H1 (cell line): ENCODE measurements at regions not wholly inside any gene's neighbourhood (a gene's known extent, or its start where the extent isn't known, plus 50 kb on each side); places are given as distances from the start of the nearest gene placed in this dataset.

ENCODE experiments used
- BACH1 ChIP-seq: IDR thresholded peaks from 2 replicates; pipeline ENCODE4 v1.6.1; 2012; ENCODE audit warnings: low read length, improper control_type of control experiment
- CHD1 ChIP-seq: IDR thresholded peaks from 2 replicates; pipeline ENCODE4 v1.6.1; 2012; ENCODE audit warnings: low read depth, low read length, improper control_type of control experiment
- GTF2F1 ChIP-seq: IDR thresholded peaks from 2 replicates; pipeline ENCODE4 v1.6.1; 2012; ENCODE audit warnings: low read depth, low read length, improper control_type of control experiment, borderline replicate concordance
- JUND ChIP-seq: IDR thresholded peaks from 2 replicates; pipeline ENCODE4 v1.6.1; 2011; ENCODE audit warnings: mild to moderate bottlenecking, improper control_type of control experiment, low read length
- NANOG ChIP-seq: IDR thresholded peaks from 2 replicates; pipeline ENCODE4 v1.6.1; 2011; ENCODE audit warnings: low read length, low read depth, mild to moderate bottlenecking, inconsistent platforms; ENCODE audit not compliant: insufficient read depth, poor library complexity, severe bottlenecking
- SAP30 ChIP-seq: fragments of 300-600 bp; sonication (generic); IDR thresholded peaks from 2 replicates; pipeline ENCODE4 v1.7.1; 2012; ENCODE audit warnings: low read length, moderate library complexity, mild to moderate bottlenecking, inconsistent platforms; ENCODE audit not compliant: insufficient read depth, insufficient replicate concordance
- SIX5 ChIP-seq: IDR thresholded peaks from 2 replicates; pipeline ENCODE4 v1.6.1; 2011; ENCODE audit warnings: mild to moderate bottlenecking, low read depth, low read length
- ZNF274 ChIP-seq: IDR thresholded peaks from 2 replicates; pipeline ENCODE4 v1.7.0; 2012; ENCODE audit warnings: low read length, borderline replicate concordance; ENCODE audit errors: extremely low read depth
- TF ChIP-seq, protein P1 (sequence below): fragments of 300-600 bp; sonication (generic); IDR thresholded peaks from 2 replicates; pipeline ENCODE4 v1.7.1; 2012; ENCODE audit warnings: low read length, moderate library complexity, mild to moderate bottlenecking, inconsistent platforms; ENCODE audit not compliant: insufficient replicate concordance
- TF ChIP-seq, protein P2 (sequence below): IDR thresholded peaks from 2 replicates; pipeline ENCODE4 v1.6.1; 2011; ENCODE audit warnings: low read length, improper control_type of control experiment
- TF ChIP-seq, protein P3 (sequence below): IDR thresholded peaks from 2 replicates; pipeline ENCODE4 v1.6.1; 2012; ENCODE audit warnings: inconsistent platforms

DNA sequence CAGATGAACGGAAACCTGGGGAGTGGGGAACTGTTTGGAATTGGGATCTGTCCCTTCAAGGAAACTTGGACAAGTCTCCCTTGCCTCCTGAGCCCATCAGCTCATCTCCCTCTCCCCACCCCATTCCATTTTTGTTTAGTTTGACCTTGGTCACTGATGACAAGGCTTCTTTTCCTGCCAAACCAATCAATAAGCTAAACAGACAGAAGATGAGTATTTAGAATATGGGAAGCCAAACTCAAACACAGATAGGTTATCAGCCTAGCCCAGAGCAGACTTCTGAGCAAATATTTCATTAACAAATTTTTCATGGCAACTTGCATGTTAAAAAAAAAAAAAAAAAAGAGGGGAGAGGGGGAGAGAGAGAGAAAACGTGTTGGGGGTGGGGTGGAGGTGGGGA is 337.2 kb upstream of the PROX1 start (continued):
- TF ChIP-seq, protein P1, sequence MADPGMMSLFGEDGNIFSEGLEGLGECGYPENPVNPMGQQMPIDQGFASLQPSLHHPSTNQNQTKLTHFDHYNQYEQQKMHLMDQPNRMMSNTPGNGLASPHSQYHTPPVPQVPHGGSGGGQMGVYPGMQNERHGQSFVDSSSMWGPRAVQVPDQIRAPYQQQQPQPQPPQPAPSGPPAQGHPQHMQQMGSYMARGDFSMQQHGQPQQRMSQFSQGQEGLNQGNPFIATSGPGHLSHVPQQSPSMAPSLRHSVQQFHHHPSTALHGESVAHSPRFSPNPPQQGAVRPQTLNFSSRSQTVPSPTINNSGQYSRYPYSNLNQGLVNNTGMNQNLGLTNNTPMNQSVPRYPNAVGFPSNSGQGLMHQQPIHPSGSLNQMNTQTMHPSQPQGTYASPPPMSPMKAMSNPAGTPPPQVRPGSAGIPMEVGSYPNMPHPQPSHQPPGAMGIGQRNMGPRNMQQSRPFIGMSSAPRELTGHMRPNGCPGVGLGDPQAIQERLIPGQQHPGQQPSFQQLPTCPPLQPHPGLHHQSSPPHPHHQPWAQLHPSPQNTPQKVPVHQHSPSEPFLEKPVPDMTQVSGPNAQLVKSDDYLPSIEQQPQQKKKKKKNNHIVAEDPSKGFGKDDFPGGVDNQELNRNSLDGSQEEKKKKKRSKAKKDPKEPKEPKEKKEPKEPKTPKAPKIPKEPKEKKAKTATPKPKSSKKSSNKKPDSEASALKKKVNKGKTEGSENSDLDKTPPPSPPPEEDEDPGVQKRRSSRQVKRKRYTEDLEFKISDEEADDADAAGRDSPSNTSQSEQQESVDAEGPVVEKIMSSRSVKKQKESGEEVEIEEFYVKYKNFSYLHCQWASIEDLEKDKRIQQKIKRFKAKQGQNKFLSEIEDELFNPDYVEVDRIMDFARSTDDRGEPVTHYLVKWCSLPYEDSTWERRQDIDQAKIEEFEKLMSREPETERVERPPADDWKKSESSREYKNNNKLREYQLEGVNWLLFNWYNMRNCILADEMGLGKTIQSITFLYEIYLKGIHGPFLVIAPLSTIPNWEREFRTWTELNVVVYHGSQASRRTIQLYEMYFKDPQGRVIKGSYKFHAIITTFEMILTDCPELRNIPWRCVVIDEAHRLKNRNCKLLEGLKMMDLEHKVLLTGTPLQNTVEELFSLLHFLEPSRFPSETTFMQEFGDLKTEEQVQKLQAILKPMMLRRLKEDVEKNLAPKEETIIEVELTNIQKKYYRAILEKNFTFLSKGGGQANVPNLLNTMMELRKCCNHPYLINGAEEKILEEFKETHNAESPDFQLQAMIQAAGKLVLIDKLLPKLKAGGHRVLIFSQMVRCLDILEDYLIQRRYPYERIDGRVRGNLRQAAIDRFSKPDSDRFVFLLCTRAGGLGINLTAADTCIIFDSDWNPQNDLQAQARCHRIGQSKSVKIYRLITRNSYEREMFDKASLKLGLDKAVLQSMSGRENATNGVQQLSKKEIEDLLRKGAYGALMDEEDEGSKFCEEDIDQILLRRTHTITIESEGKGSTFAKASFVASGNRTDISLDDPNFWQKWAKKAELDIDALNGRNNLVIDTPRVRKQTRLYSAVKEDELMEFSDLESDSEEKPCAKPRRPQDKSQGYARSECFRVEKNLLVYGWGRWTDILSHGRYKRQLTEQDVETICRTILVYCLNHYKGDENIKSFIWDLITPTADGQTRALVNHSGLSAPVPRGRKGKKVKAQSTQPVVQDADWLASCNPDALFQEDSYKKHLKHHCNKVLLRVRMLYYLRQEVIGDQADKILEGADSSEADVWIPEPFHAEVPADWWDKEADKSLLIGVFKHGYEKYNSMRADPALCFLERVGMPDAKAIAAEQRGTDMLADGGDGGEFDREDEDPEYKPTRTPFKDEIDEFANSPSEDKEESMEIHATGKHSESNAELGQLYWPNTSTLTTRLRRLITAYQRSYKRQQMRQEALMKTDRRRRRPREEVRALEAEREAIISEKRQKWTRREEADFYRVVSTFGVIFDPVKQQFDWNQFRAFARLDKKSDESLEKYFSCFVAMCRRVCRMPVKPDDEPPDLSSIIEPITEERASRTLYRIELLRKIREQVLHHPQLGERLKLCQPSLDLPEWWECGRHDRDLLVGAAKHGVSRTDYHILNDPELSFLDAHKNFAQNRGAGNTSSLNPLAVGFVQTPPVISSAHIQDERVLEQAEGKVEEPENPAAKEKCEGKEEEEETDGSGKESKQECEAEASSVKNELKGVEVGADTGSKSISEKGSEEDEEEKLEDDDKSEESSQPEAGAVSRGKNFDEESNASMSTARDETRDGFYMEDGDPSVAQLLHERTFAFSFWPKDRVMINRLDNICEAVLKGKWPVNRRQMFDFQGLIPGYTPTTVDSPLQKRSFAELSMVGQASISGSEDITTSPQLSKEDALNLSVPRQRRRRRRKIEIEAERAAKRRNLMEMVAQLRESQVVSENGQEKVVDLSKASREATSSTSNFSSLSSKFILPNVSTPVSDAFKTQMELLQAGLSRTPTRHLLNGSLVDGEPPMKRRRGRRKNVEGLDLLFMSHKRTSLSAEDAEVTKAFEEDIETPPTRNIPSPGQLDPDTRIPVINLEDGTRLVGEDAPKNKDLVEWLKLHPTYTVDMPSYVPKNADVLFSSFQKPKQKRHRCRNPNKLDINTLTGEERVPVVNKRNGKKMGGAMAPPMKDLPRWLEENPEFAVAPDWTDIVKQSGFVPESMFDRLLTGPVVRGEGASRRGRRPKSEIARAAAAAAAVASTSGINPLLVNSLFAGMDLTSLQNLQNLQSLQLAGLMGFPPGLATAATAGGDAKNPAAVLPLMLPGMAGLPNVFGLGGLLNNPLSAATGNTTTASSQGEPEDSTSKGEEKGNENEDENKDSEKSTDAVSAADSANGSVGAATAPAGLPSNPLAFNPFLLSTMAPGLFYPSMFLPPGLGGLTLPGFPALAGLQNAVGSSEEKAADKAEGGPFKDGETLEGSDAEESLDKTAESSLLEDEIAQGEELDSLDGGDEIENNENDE: no peak
- TF ChIP-seq CHD1 (no peak), SAP30 (no peak), GTF2F1 (no peak), NANOG (no peak), SIX5 (no peak), ZNF274 (no peak), BACH1 (no peak), JUND (no peak)
- TF ChIP-seq, protein P2, sequence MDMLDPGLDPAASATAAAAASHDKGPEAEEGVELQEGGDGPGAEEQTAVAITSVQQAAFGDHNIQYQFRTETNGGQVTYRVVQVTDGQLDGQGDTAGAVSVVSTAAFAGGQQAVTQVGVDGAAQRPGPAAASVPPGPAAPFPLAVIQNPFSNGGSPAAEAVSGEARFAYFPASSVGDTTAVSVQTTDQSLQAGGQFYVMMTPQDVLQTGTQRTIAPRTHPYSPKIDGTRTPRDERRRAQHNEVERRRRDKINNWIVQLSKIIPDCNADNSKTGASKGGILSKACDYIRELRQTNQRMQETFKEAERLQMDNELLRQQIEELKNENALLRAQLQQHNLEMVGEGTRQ: no peak
- TF ChIP-seq, protein P3, sequence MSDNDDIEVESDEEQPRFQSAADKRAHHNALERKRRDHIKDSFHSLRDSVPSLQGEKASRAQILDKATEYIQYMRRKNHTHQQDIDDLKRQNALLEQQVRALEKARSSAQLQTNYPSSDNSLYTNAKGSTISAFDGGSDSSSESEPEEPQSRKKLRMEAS: no peak
- TF ChIP-seq, all 59 proteins: peak for 0
